ENCODE measurements at regions not wholly inside any gene's neighbourhood (a gene's known extent, or its start where the extent isn't known, plus 50 kb on each side); places are given as distances from the start of the nearest gene placed in this dataset.

- TF ChIP-seq CTCF (IDR thresholded peaks at IDR 0.05; ENCODE audit: insufficient read depth, low read depth, low read length) = no peak
- Histone ChIP-seq H3K36me3 (ENCODE audit: control insufficient read depth, insufficient read depth, low read length) (no peaks in the 10 kb centered on the region), H3K27me3 (ENCODE audit: control insufficient read depth, insufficient read depth, low read length) (peaks cover 2% of the 10 kb centered on the region; the same call in 1 of the 2 replicates), H3K4me3 (ENCODE audit: low read depth, low read length) (no peak overlapping the region)
- ChIA-PET POLR2A (no interaction called here), CTCF (interaction anchor here (0.6 to 1.2 kb wide), 2 partner anchors 25 to 74 kb away, joined by 3 read pairs; no protein-coding TSS in a partner anchor)
- DNase-seq (ENCODE audit: low read depth) = no peak
Measured at GRCh38 chr2:176628438-176628837, 359.2 kb downstream of the MTX2 start.

GRCh38 chr2:176633754-176634153 lies 364.5 kb downstream of the MTX2 start:
- TF ChIP-seq CTCF (IDR thresholded peaks at IDR 0.05; ENCODE audit: insufficient read depth, low read depth, low read length) = no peak
- CTCF ChIA-PET = interaction anchor here (7.6 to 8.5 kb wide), 2 partner anchors 19 to 494 kb away, joined by 59 to 89 read pairs; no protein-coding TSS in a partner anchor
- POLR2A ChIA-PET = no interaction called here
- Histone ChIP-seq H3K4me3 (ENCODE audit: low read depth, low read length) (no peak overlapping the region), H3K27me3 (ENCODE audit: control insufficient read depth, insufficient read depth, low read length) (peaks cover 1% of the 10 kb centered on the region), H3K36me3 (ENCODE audit: control insufficient read depth, insufficient read depth, low read length) (no peaks in the 10 kb centered on the region)
- DNase-seq (ENCODE audit: low read depth) = no peak

GRCh38 chr2:176636401-176636800 lies 367.2 kb downstream of the MTX2 start:
- no peak overlapping the region for H3K4me3 ChIP-seq (ENCODE audit: low read depth, low read length)
- no peaks in the 10 kb centered on the region for H3K36me3 ChIP-seq (ENCODE audit: control insufficient read depth, insufficient read depth, low read length)
- TF ChIP-seq CTCF (IDR thresholded peaks at IDR 0.05; ENCODE audit: insufficient read depth, low read depth, low read length) = no peak
- no peak for DNase-seq (ENCODE audit: low read depth)
- CTCF ChIA-PET = interaction anchor here (1.3 to 8.5 kb wide), 10 partner anchors 16 to 509 kb away, joined by 3 to 89 read pairs (median 10); no protein-coding TSS in a partner anchor
- H3K27me3 ChIP-seq (ENCODE audit: control insufficient read depth, insufficient read depth, low read length) = peaks cover 1% of the 10 kb centered on the region
- POLR2A ChIA-PET = no interaction called here

GRCh38 chr2:176637142-176637485 lies 367.9 kb downstream of the MTX2 start:
- DNase-seq (ENCODE audit: low read depth) = no peak
- ChIA-PET POLR2A (no interaction called here), CTCF (interaction anchor here (0.6 to 8.5 kb wide), 18 partner anchors 15 to 528 kb away, joined by 3 to 89 read pairs (median 5); no protein-coding TSS in a partner anchor)
- H3K4me3 ChIP-seq (ENCODE audit: low read depth, low read length) = peak overlapping the region; percentile 59
- no peaks in the 10 kb centered on the region for H3K36me3 ChIP-seq (ENCODE audit: control insufficient read depth, insufficient read depth, low read length)
- TF ChIP-seq CTCF (IDR thresholded peaks at IDR 0.05; ENCODE audit: insufficient read depth, low read depth, low read length) = no peak
- peaks cover 1% of the 10 kb centered on the region for H3K27me3 ChIP-seq (ENCODE audit: control insufficient read depth, insufficient read depth, low read length)

GRCh38 chr2:176637486-176638166 lies 368.4 kb downstream of the MTX2 start:
- POLR2A ChIA-PET = no interaction called here
- no peaks in the 10 kb centered on the region for H3K36me3 ChIP-seq (ENCODE audit: control insufficient read depth, insufficient read depth, low read length)
- H3K27me3 ChIP-seq (ENCODE audit: control insufficient read depth, insufficient read depth, low read length) = peaks cover 1% of the 10 kb centered on the region
- DNase-seq (ENCODE audit: low read depth) = no peak
- CTCF ChIA-PET = interaction anchor here (0.6 to 8.5 kb wide), 23 partner anchors 15 to 535 kb away, joined by 3 to 89 read pairs (median 5); partner anchors contain the start of gene HOXD9
- no peak for TF ChIP-seq CTCF (IDR thresholded peaks at IDR 0.05; ENCODE audit: insufficient read depth, low read depth, low read length)
- peak overlapping the region; percentile 59 for H3K4me3 ChIP-seq (ENCODE audit: low read depth, low read length)
